Ascending aorta (tissue), 2 donors: ENCODE measurements at regions not wholly inside any gene's neighbourhood (a gene's known extent, or its start where the extent isn't known, plus 50 kb on each side); places are given as distances from the start of the nearest gene placed in this dataset.

Source experiments
- DNase-seq, 2 donors: peaks; one replicate each; pipeline ENCODE4 v3.0.0-alpha.2; 2019; ENCODE audit warnings: low spot score in 2 of 2
- H3K27ac ChIP-seq, 2 donors: fragments of 200-600 bp; sonication (generic); one replicate each; pipeline ENCODE4 v1.5.1; 2016 to 2017; ENCODE audit warnings: mild to moderate bottlenecking in 1 of 2
- H3K27me3 ChIP-seq: fragments of 200-600 bp; sonication (generic); one replicate; pipeline ENCODE4 v1.5.1; 2017
- H3K36me3 ChIP-seq, 2 donors: fragments of 200-600 bp; sonication (generic); one replicate each; pipeline ENCODE4 v1.5.1; 2016
- H3K4me1 ChIP-seq, 2 donors: fragments of 200-600 bp; sonication (generic); one replicate each; pipeline ENCODE4 v1.5.1; 2016 to 2017; ENCODE audit warnings: mild to moderate bottlenecking in 1 of 2
- H3K4me3 ChIP-seq, 2 donors: fragments of 200-600 bp; sonication (generic); one replicate each; pipeline ENCODE4 v1.5.1; 2016 to 2017; ENCODE audit warnings: mild to moderate bottlenecking in 1 of 2
- H3K9me3 ChIP-seq, 2 donors: fragments of 200-600 bp; sonication (generic); one replicate each; pipeline ENCODE4 v1.5.1; 2016
- intact Hi-C: fragments of 100-400 bp; cut with DNase I; formaldehyde crosslinking; loops from one replicate; pipeline ENCODE4 v1.15.1; 2023
- TF ChIP-seq, protein P1 (sequence below), 3 experiments: fragments of 200-600 bp in 2 of 3; fragments of 450-650 bp in 1 of 3; sonication (generic) in 2 of 3; IDR thresholded peaks; one replicate each; pipeline ENCODE4 v1.5.1; 2016 to 2019; ENCODE audit warnings: antibody characterized with exemption in 3 of 3, mild to moderate bottlenecking in 1 of 3, moderate library complexity in 1 of 3

GRCh38 chr9:12566404-12567090 is 126.6 kb upstream of the TYRP1 start:
- H3K27ac ChIP-seq: no peak overlapping the region
- no peaks in the 10 kb centered on the region for H3K9me3 ChIP-seq
- H3K36me3 ChIP-seq: no peaks in the 10 kb centered on the region
- DNase-seq: no peak
- no peaks in the 10 kb centered on the region for H3K4me1 ChIP-seq
- no peak overlapping the region for H3K4me3 ChIP-seq
- intact Hi-C loops: no loop called here
- TF ChIP-seq, protein P1, sequence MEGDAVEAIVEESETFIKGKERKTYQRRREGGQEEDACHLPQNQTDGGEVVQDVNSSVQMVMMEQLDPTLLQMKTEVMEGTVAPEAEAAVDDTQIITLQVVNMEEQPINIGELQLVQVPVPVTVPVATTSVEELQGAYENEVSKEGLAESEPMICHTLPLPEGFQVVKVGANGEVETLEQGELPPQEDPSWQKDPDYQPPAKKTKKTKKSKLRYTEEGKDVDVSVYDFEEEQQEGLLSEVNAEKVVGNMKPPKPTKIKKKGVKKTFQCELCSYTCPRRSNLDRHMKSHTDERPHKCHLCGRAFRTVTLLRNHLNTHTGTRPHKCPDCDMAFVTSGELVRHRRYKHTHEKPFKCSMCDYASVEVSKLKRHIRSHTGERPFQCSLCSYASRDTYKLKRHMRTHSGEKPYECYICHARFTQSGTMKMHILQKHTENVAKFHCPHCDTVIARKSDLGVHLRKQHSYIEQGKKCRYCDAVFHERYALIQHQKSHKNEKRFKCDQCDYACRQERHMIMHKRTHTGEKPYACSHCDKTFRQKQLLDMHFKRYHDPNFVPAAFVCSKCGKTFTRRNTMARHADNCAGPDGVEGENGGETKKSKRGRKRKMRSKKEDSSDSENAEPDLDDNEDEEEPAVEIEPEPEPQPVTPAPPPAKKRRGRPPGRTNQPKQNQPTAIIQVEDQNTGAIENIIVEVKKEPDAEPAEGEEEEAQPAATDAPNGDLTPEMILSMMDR (IDR thresholded peaks at IDR 0.05): no peak
- H3K27me3 ChIP-seq: no peaks in the 10 kb centered on the region

GRCh38 chr9:12584656-12585522 is 108.3 kb upstream of the TYRP1 start:
- H3K4me3 ChIP-seq: no peak overlapping the region
- DNase-seq: no peak

GRCh38 chr9:12595400-12595799 is 97.8 kb upstream of the TYRP1 start:
- no peak for DNase-seq
- Histone ChIP-seq H3K27me3 (no peaks in the 10 kb centered on the region), H3K4me1 (no peaks in the 10 kb centered on the region), H3K27ac (no peak overlapping the region), H3K36me3 (no peaks in the 10 kb centered on the region), H3K9me3 (no peaks in the 10 kb centered on the region), H3K4me3 (no peak overlapping the region)
- intact Hi-C loops: no loop called here
- TF ChIP-seq, protein P1 (IDR thresholded peaks at IDR 0.05): no peak

More at GRCh38 chr9:12584656-12585522, 108.3 kb upstream of the TYRP1 start:
- no peaks in the 10 kb centered on the region for H3K36me3 ChIP-seq
- H3K27me3 ChIP-seq: no peaks in the 10 kb centered on the region
- H3K27ac ChIP-seq: no peak overlapping the region
- H3K4me1 ChIP-seq: no peaks in the 10 kb centered on the region
- intact Hi-C loops: no loop called here
- H3K9me3 ChIP-seq: no peaks in the 10 kb centered on the region
- TF ChIP-seq, protein P1 (IDR thresholded peaks at IDR 0.05): no peak

DNA sequence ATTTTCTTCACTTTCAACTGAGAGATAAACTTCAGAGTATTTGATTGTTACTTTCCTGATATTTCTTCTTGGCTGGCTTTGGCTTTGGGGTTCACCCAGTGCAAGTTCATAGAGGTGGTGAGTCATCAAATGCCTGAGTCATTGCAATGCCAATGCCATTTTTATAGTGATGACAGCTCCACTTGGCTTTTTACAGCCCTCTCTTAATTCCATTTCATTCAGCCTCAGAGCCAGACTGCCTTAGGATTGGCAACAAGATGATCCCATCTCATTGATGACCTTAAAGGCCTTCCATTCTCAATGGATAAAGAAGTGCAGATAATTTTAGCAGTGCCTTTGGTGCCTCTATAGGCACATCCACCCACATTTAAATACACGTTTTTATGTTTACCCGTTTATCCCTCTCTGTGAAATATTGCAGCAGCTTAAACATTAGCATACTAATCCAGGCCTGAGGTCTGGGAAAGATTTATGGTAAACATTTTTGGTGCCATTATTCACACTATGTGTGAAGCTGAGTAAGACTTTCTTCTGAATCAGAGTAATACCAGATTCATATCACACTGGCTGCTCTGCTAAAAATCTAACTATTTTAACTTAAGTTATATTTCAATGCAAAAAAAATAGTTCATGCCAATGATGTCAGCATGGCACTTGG is 88.9 kb upstream of the TYRP1 start:
- Histone ChIP-seq H3K9me3 (no peaks in the 10 kb centered on the region), H3K4me3 (no peak overlapping the region), H3K36me3 (no peaks in the 10 kb centered on the region), H3K4me1 (no peaks in the 10 kb centered on the region), H3K27ac (no peak overlapping the region), H3K27me3 (no peaks in the 10 kb centered on the region)
- intact Hi-C loops: no loop called here
- TF ChIP-seq, protein P1 (IDR thresholded peaks at IDR 0.05): no peak
- no peak for DNase-seq

DNA sequence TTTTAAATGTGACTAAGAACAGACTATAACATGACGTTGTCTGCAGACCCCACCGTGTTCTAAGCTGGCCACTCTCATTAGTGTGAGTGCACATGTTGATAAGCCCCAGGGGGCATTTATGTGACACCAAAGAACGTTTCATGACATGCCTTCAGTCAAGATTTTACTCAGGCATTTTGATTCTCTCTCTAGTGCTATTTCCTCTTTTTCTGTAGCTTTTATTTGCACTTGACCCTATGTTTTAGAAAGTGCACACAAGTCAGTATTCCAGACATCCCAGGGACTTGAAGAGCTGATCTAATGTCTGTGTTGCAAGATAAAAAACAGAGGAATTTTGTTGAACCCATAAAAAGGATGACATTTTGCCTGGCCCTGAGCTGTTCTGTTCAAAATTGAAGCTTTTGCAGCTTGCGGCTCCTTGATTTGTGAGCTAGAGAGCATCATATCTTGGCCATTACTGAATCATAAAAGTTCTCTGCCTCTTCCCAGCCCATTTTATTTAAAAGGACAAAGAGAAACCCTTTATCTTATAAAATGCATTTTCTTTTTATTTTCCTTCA is 80.9 kb upstream of the TYRP1 start:
- no peak overlapping the region for H3K27ac ChIP-seq
- TF ChIP-seq, protein P1 (IDR thresholded peaks at IDR 0.05): no peak
- no peaks in the 10 kb centered on the region for H3K4me1 ChIP-seq
- H3K27me3 ChIP-seq: no peaks in the 10 kb centered on the region
- DNase-seq: no peak
- no peaks in the 10 kb centered on the region for H3K36me3 ChIP-seq
- intact Hi-C loops: no loop called here
- H3K4me3 ChIP-seq: no peak overlapping the region
- no peaks in the 10 kb centered on the region for H3K9me3 ChIP-seq
